K562 (cell line): ENCODE measurements at regions not wholly inside any gene's neighbourhood (a gene's known extent, or its start where the extent isn't known, plus 50 kb on each side); places are given as distances from the start of the nearest gene placed in this dataset.
A peak's percentile ranks its signal among the peaks of the same experiment; 100 is the strongest.

ENCODE experiments used
- ATAC-seq: fragments of 200-7000 bp; cut with Tn5 transposase; 3 replicates; pipeline ENCODE4 v1.9.1; 2020; ENCODE audit warnings: moderate library complexity
- BruUV-seq: library from RNA; stranded (reverse); fragments of 400-500 nt; replicated peaks from 2 replicates; lab custom pipeline; 2021; lab: Mats Ljungman, UMichigan
- CTCF ChIA-PET: fragments of 300-600 bp; formaldehyde crosslinking; extraction: SDS; loops from one replicate; lab custom pipeline; 2021; ENCODE audit warnings: low intra/inter-chr PET ratio; lab: Yijun Ruan, JAX
- POLR2A ChIA-PET: fragments of 300-600, 350-650 bp; sonication (Branson Sonifier 250); formaldehyde crosslinking; extraction: SDS; loops from one replicate; lab custom pipeline; 2021; ENCODE audit warnings: antibody characterized with exemption, inconsistent platforms; lab: Yijun Ruan, JAX
- DNase-seq, 4 experiments: peaks; one replicate each; pipeline versions ENCODE4 v3.0.0 to v3.0.0-alpha.2; 2011 to 2018; ENCODE audit warnings: low spot score in 3 of 4, mixed read lengths in 3 of 4; ENCODE audit errors: extremely low read depth in 1 of 4
- FAIRE-seq: peaks from 2 replicates; lab custom pipeline; 2011; peaks lifted over from hg19 to GRCh38; lab: Jason Lieb, UNC
- H2AFZ ChIP-seq: 2 replicates; pipeline ENCODE4 v1.6.0; 2011; ENCODE audit warnings: low read depth, low read length, control low read depth, inconsistent platforms
- H3K27ac ChIP-seq: fragments of 200-600 bp; 3 replicates; pipeline ENCODE4 v1.8.0; 2011; ENCODE audit warnings: low read depth, mild to moderate bottlenecking, control low read depth, inconsistent platforms, low read length, moderate library complexity, mixed read lengths; ENCODE audit errors: extremely low read depth
- H3K27me3 ChIP-seq, 2 experiments: fragments of 300-600 bp in 1 of 2; 2 replicates in 1 of 2; 3 replicates in 1 of 2; pipeline versions ENCODE4 v1.6.0 to v1.8.0; 2011; ENCODE audit warnings: inconsistent platforms in 2 of 2, low read length in 2 of 2, mild to moderate bottlenecking in 1 of 2, mixed read lengths in 1 of 2, moderate library complexity in 1 of 2; ENCODE audit not compliant: control insufficient read depth in 2 of 2, insufficient read depth in 2 of 2
- H3K36me3 ChIP-seq: fragments of 300-600 bp; 3 replicates; pipeline ENCODE4 v1.8.0; 2011; ENCODE audit warnings: mild to moderate bottlenecking, low read length, inconsistent platforms; ENCODE audit not compliant: control insufficient read depth, insufficient read depth
- H3K4me1 ChIP-seq, 2 experiments: fragments of 200-600 bp in 1 of 2; replicated peaks in 1 of 2; 2 replicates in 1 of 2; 3 replicates in 1 of 2; pipeline versions ENCODE4 v1.5.1 to v1.8.0; 2011; ENCODE audit warnings: inconsistent platforms in 2 of 2, low read length in 2 of 2, mild to moderate bottlenecking in 1 of 2, mixed read lengths in 1 of 2, moderate library complexity in 1 of 2; ENCODE audit not compliant: control insufficient read depth in 2 of 2, insufficient read depth in 2 of 2
- H3K4me2 ChIP-seq: 2 replicates; pipeline ENCODE4 v1.6.1; 2011; ENCODE audit warnings: low read length, control low read depth, inconsistent platforms, mixed read lengths; ENCODE audit not compliant: insufficient read depth
- H3K4me3 ChIP-seq: fragments of 200-600 bp; sonication (generic), shearing (Covaris generic); 2 replicates; pipeline ENCODE4 v1.5.1; 2016; ENCODE audit warnings: control low read depth, inconsistent platforms
- H3K79me2 ChIP-seq: fragments of 200-600 bp; 3 replicates; pipeline ENCODE4 v1.8.0; 2011; ENCODE audit warnings: low read length, inconsistent platforms; ENCODE audit not compliant: control insufficient read depth, insufficient read depth
- H3K9ac ChIP-seq, 2 experiments: 2 replicates each; pipeline versions ENCODE4 v1.6.0 to v1.6.1; 2011; ENCODE audit warnings: low read depth in 2 of 2, low read length in 2 of 2, control low read depth in 1 of 2, inconsistent platforms in 1 of 2, mild to moderate bottlenecking in 1 of 2, mixed read lengths in 1 of 2; ENCODE audit not compliant: insufficient read depth in 1 of 2
- H3K9me1 ChIP-seq: one replicate; pipeline ENCODE4 v1.6.0; 2011; ENCODE audit warnings: inconsistent platforms, mild to moderate bottlenecking, low read length, moderate library complexity; ENCODE audit not compliant: control insufficient read depth, insufficient read depth
- H3K9me3 ChIP-seq: replicated peaks from 2 replicates; pipeline ENCODE4 v1.5.1; 2011; ENCODE audit warnings: low read depth, low read length, inconsistent platforms; ENCODE audit not compliant: control insufficient read depth, insufficient read depth
- H4K20me1 ChIP-seq: replicated peaks from 2 replicates; pipeline ENCODE4 v1.6.1; 2011; ENCODE audit warnings: low read length, inconsistent platforms, mixed read lengths; ENCODE audit not compliant: control insufficient read depth, insufficient read depth
- ESRRB ChIP-seq: fragments of 250-450 bp; sonication (Bioruptor Pico); IDR thresholded peaks from 2 replicates; pipeline ENCODE4 v1.5.0; 2020; ENCODE audit warnings: mild to moderate bottlenecking, moderate library complexity, borderline replicate concordance
- MXI1 ChIP-seq: IDR thresholded peaks from 2 replicates; pipeline ENCODE4 v1.6.1; 2011; ENCODE audit warnings: low read depth, mild to moderate bottlenecking, improper control_type of control experiment, low read length
- RERE ChIP-seq: sonication (generic); formaldehyde crosslinking; IDR thresholded peaks from 2 replicates; pipeline ENCODE4 v1.8.0; 2023; ENCODE audit warnings: missing genetic modification reagents, mild to moderate bottlenecking, borderline replicate concordance
- WGBS: fragments of 100-300 bp; shearing (Covaris generic); methylation state at CpG from one replicate; pipeline ENCODE4 v1.1.6; 2016; ENCODE audit warnings: low coverage, mixed read lengths; ENCODE audit not compliant: insufficient coverage; ENCODE audit errors: missing lambda C conversion rate; 5-methylcytosine and 5-hydroxymethylcytosine counted together
- in situ Hi-C: fragments of 300-500 bp; cut with MboI; formaldehyde crosslinking; loops from 4 replicates; pipeline ENCODE4 v1.15.0; 2018; ENCODE audit warnings: inconsistent platforms, mixed read lengths
- intact Hi-C: fragments of 100-400 bp; cut with micrococcal nuclease; formaldehyde crosslinking; loops from 2 replicates; pipeline ENCODE4 v1.14.2; 2022
- TF ChIP-seq, protein P1 (sequence below), 2 experiments: fragments of 450-650 bp in 1 of 2; sonication (generic) in 1 of 2; formaldehyde crosslinking in 1 of 2; IDR thresholded peaks in 1 of 2; conservative IDR thresholded peaks in 1 of 2; 2 replicates each; pipeline versions ENCODE4 v1.6.1 to v1.8.1; 2016 to 2023; ENCODE audit warnings: mild to moderate bottlenecking in 2 of 2, moderate library complexity in 2 of 2, inconsistent platforms in 1 of 2, missing genetic modification reagents in 1 of 2

DNA sequence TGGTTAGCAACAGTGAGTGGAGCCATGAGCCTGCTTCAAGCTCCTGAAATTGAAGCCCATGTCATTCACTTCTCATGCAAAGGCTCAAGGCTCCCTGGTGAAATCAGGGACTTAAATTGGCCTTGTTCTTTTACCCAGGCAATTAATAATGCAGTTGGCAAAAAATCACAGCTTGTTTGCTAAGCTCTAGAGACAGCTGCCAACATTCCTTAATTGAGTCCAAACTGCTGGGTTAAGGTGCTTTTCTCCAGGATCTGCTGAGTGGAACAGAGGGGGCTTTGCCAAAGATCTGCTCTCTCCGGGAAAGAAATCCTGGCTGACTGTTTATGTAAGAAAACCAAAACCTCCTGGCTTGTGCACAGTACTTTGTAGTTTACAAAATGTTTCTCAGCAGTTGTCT, 257.6 kb upstream of the GHITM start (continued):
- no peak for TF ChIP-seq RERE

- Histone ChIP-seq H3K4me3 (no peak overlapping the region), H3K9me1 (no peaks in the 10 kb centered on the region), H3K4me2 (no peak overlapping the region), H3K4me1 (no peaks in the 10 kb centered on the region), H3K9ac (no peak overlapping the region), H3K27ac (no peak overlapping the region), H3K27me3 (no peaks in the 10 kb centered on the region), H3K36me3 (no peaks in the 10 kb centered on the region), H2AFZ (no peak overlapping the region), H3K9me3 (no peaks in the 10 kb centered on the region), H4K20me1 (no peaks in the 10 kb centered on the region), H3K79me2 (no peaks in the 10 kb centered on the region)
- CTCF ChIA-PET, result no interaction called here
- TF ChIP-seq, protein P1, sequence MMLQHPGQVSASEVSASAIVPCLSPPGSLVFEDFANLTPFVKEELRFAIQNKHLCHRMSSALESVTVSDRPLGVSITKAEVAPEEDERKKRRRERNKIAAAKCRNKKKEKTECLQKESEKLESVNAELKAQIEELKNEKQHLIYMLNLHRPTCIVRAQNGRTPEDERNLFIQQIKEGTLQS (IDR thresholded peaks at IDR 0.05), result no peak
- TF ChIP-seq, protein P1 (CRISPR knock-in tag; conservative IDR thresholded peaks at IDR 0.05), result no peak
- TF ChIP-seq MXI1 (no peak), ESRRB (no peak)
- no peak for ATAC-seq
- no TSS peak for BruUV-seq
- POLR2A ChIA-PET, result interaction anchor here (1.3 to 1.5 kb wide), 2 partner anchors 19 to 22 kb away, joined by 3 read pairs; no protein-coding TSS in a partner anchor
- WGBS, result 1% methylated on average over 5 of the region's 5 CpGs
- in situ Hi-C loops (no loop called here), intact Hi-C loops (no loop called here)
- DNase-seq, result no peak
- FAIRE-seq, result peak; percentile 6
Measured at GRCh38 chr10:83886871-83887270, 252.4 kb upstream of the GHITM start.
